AG09309 (cell line): ENCODE measurements at regions not wholly inside any gene's neighbourhood (a gene's known extent, or its start where the extent isn't known, plus 50 kb on each side); places are given as distances from the start of the nearest gene placed in this dataset.

Experiments
- DNase-seq: peaks from one replicate; pipeline ENCODE4 v3.0.0-alpha.2; 2010; ENCODE audit warnings: low read depth
- H3K4me3 ChIP-seq: 2 replicates; pipeline ENCODE4 v1.5.1; 2011; ENCODE audit warnings: mild to moderate bottlenecking, low read depth, low read length, moderate library complexity; ENCODE audit not compliant: control insufficient read depth
- CTCF ChIP-seq: IDR thresholded peaks from 2 replicates; pipeline ENCODE4 v1.5.1; 2011; ENCODE audit warnings: mild to moderate bottlenecking, low read depth, low read length, inconsistent platforms; ENCODE audit not compliant: insufficient read depth, control insufficient read depth; ENCODE audit errors: missing control alignments

GRCh38 chr13:110034031-110034549 lies 247.7 kb upstream of the IRS2 start:
- TF ChIP-seq CTCF, result no peak
- H3K4me3 ChIP-seq, result no peak overlapping the region
- DNase-seq, result no peak

GRCh38 chr13:110032969-110033368 lies 246.6 kb upstream of the IRS2 start:
- no peak for TF ChIP-seq CTCF
- H3K4me3 ChIP-seq, result no peak overlapping the region
- DNase-seq, result no peak

- H3K4me3 ChIP-seq, result no peak overlapping the region
- TF ChIP-seq CTCF, result no peak
- DNase-seq, result no peak
These were observed 244.1 kb upstream of the IRS2 start for GRCh38 chr13:110030394-110030928.

- DNase-seq, result no peak
- TF ChIP-seq CTCF, result no peak
- H3K4me3 ChIP-seq, result no peak overlapping the region
These were observed 242.6 kb upstream of the IRS2 start for GRCh38 chr13:110028838-110029621.

- no peak for TF ChIP-seq CTCF
- no peak overlapping the region for H3K4me3 ChIP-seq
- DNase-seq, result no peak
These were observed 241.9 kb upstream of the IRS2 start for GRCh38 chr13:110028311-110028710.

GRCh38 chr13:110027470-110028240 lies 241.3 kb upstream of the IRS2 start:
- no peak for DNase-seq
- no peak overlapping the region for H3K4me3 ChIP-seq
- TF ChIP-seq CTCF, result no peak
